ENCODE measurements at regions not wholly inside any gene's neighbourhood (a gene's known extent, or its start where the extent isn't known, plus 50 kb on each side); places are given as distances from the start of the nearest gene placed in this dataset.

DNA sequence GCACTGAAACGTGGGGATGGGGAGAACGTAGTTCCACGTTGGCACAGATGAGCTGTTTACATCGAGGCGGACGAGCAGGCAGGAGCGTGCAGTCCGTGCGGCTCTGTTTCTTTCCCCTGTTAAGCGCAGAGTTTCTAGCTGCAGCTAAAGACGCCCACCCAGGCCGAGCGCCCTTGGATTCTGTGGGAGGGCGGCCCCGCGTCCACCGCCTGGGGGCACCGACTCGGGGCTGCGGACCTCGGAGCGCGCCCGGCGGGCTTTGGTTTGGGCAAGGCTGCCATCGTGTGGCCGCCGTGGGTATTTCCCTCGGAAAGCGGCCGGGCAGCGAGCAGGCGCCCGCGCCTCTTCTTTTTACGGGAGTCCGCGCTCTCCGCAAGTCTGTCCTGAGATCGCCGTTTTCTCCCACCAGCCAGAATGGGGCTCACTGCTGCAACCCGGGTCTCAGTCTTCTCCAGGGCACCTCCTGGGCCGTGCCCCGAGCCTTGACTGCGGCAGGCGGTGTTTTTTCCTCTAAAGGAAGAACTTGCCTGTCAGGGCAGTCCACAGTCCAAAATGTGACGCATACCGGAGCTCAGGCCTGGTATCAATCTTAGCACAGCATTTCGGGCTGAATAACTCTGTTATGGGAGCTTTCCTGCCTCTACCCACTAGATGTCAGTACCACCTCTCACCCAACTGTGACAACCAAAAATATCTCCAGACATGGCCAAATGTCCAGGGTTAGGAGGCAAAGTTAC lies 219.9 kb upstream of the IGF1R start:
- DNase-seq: no peak

DNA sequence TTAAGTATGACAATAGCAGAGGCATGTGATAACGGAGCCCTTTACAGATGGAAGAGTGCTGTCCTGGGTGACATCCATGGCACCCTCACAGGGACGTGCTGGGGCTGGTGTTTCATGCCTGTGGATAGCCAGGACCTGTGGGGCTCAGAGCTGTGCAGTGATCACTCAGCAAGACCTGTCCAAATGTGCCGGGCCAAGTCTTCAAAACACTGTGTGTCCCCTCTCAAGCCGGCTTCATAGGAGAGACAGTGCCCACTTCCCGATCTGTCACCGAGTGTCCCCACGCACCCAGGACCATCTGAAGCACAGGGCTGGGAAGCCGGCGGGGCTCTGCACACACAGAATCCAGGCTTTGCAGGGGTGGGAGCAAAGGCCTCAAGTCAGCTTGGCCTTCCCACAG lies 217.2 kb upstream of the IGF1R start:
- DNase-seq: no peak

- DNase-seq: no peak
These were observed 215.0 kb upstream of the IGF1R start for GRCh38 chr15:98433346-98433745.

DNA sequence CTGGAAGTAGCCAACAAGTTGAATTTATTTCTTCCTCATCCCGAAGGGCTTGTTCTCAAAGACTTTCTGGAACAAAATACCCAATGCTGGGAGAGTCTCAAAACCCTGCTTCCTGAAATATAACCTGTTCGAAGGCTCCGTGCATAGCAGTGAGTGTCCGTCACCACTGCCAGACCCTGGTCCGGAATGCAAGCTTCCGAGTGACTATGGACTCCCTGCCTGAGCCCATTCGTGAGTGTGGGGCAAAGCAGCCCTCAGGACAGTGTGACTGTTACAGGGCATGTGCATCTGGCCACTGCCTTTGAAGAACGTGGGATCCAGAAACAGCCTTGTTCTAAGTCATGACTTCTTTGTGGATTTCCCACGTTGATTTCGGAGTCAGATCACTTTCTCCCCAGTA lies 214.5 kb upstream of the IGF1R start:
- no peak for DNase-seq

GRCh38 chr15:98437752-98438151 lies 210.6 kb upstream of the IGF1R start:
- no peak for DNase-seq

GRCh38 chr15:98438326-98438725 lies 210.0 kb upstream of the IGF1R start:
- no peak for DNase-seq

- no peak for DNase-seq
These were observed 209.4 kb upstream of the IGF1R start for GRCh38 chr15:98438907-98439306.

GRCh38 chr15:98439523-98439942 lies 208.8 kb upstream of the IGF1R start:
- no peak for DNase-seq

GRCh38 chr15:98440917-98441316 lies 207.4 kb upstream of the IGF1R start:
- DNase-seq: no peak

DNA sequence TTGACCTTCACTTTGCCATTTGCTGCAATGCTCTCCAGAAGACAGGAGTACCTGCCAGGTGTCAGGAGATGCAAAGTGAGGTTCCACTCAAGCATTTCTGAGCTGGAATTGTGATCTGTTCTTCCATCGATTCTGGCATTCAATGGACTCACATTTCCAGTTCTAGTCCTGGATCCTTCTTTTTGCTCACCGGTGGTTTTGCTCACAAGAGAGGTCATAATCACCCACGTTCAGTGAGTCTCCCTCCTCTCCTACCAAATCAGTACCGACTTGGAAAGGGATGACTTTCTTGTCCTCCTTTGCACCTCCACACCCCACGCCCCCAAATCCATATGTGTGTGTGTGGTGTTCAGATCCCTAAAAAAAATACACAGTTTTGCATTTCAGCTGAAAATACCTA lies 206.7 kb upstream of the IGF1R start:
- DNase-seq: no peak

- no peak for DNase-seq
These were observed 205.9 kb upstream of the IGF1R start for GRCh38 chr15:98442379-98442833.

DNA sequence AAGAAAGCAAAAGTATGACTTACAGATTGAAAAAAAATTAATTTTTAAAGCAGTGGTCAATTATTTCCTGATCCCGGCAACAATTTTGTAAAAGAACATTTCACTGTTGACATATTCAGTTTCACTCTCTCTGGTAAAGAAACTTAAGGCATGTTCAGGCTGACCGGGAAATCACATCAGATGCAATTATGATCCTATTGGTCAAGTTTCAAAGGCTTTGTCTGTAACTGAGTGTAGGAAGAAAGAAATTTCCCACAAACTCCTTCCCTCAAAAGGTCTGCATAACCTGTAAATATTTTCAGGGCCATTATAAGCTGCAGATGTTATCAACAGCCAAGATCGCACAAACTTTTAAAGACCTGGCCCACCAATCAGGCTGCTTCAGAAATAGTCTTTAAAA lies 205.4 kb upstream of the IGF1R start:
- DNase-seq: no peak

- DNase-seq: no peak
These were observed 204.8 kb upstream of the IGF1R start for GRCh38 chr15:98443526-98443925.

- no peak for DNase-seq
These were observed 204.2 kb upstream of the IGF1R start for GRCh38 chr15:98444138-98444537.

DNA sequence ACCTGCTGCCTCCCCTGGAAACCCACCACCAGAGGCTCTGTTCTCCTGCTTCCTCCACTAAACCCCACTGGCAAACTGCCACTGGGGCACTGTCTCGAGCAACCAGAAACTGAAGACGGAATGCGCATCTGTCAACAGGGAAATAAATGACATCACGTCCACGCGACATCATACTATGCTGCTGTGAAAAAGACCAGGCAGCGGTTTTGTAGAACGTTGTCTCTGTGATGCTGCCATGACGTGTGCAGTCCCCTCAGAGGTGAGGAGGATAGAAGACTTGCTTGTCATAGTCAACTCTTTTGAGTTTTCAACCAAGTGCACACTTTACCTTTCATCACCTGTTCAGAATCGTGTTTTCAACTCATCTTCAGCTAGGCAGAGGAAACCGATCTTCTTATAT lies 203.0 kb upstream of the IGF1R start:
- DNase-seq: no peak

DNA sequence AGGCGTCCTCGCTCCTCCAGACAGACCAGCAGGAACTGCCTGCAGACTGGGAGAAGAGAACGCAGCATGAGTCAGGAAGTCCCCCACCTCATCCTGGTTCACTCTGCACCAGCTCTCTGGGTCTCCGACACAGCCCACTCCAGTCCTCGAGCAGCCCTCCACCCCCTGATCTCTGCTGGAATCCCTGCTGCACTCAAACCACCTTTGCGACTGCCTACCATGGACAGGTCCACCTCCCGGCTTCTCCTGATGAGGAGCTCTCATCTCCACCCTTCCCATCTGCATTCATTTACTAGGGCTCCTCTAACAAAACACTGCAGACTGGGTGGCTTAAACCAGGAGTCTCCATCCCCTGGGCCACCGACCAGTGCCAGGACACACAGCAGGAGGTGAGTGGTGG lies 202.3 kb upstream of the IGF1R start:
- DNase-seq: no peak

DNA sequence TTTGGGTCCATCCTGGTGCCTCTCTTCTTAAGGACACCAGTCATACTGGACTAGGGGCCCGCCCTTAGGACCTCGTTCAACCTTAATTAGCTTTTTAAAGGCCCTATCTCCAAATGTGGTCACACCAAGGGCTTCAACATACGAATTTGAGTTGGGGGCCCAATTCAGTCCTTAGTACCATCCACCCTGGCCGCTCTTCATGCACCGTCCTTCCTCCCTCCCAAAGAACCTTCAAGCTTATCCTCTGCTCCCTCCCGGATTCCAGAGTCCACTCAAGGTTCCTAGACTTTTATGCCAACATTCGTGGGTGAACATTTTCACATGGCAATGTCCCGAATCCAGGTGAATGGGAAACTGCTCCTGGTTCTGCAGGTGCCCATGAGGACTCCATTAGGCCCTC lies 201.3 kb upstream of the IGF1R start:
- no peak for DNase-seq

DNA sequence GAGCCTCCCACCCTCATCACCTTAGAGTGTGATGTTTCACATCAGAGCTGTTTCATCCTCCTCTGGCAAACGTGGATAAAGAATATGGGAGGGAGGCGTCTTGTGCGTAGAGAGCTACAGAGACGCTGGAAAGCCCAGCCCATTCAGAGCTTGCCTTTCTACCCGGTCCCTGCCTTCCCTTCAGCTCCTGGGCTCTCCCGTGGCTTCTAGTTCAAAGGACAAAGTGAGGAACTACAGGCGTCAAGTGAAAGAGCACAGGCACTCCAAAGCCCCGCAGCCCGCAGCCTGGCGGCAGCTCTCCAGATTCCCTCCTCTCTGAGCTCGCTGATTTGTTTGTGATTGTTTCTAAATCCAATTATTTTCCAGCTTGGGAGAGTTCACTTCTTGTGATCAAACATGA lies 197.1 kb upstream of the IGF1R start:
- no peak for DNase-seq

DNA sequence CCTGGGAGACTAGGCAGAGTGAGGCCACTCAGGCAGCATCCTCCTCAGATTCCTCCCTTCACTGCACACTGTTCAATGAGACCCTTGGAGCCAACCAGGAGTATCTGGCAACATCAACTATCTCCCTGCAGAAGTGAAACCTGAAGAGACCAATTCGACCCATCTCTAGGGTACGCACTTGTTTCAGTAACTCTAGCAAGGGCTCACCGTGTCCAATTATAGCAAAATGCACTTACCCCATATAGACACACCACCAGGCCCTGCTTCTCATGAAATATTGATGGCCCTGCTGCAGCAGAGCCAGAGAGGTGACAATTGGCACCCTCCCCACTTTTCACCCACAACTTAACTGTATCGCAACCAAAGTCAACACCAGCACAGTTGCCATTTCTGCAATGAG lies 196.1 kb upstream of the IGF1R start:
- DNase-seq: no peak

DNA sequence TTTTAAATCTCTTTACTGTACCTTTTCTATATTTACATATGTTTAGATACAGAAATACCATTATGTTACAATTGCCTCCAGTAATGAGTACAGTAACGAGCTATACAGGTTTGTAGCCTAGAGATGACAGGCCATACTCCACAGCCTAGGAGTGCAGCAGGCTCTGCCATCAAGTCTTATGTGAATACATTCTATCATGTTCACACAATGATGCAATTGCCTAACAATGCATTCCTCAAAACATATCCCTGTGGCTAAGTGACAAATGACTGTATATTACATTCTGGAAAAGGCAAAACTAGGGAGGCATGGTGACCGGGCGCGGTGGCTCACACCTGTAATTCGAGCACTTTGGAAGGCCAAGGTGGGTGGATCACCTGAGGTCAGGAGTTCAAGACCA lies 192.4 kb upstream of the IGF1R start:
- DNase-seq: no peak

GRCh38 chr15:98476559-98476958 lies 171.8 kb upstream of the IGF1R start:
- DNase-seq: no peak

GRCh38 chr15:98480844-98481243 lies 167.5 kb upstream of the IGF1R start:
- no peak for DNase-seq

- no peak for DNase-seq
These were observed 164.7 kb upstream of the IGF1R start for GRCh38 chr15:98483575-98484130.

DNA sequence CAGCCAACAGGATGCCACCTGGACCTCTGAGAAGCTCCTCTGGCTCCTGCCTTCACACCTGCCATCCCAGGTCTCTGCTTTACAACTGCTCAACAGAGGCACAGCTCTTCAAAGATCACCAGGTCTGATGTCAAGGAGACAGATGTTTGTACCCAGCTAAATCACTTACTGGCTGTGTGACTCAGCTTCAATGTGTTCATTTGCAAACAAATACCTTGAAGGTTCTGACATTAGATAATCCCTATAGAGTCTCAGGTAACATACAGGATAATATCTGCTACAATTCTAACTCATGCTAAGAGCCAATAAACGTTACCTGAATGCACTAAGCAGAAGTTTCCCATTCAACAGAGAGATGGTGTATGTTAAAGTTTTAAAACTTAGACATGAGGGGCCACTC lies 163.4 kb upstream of the IGF1R start:
- no peak for DNase-seq

DNA sequence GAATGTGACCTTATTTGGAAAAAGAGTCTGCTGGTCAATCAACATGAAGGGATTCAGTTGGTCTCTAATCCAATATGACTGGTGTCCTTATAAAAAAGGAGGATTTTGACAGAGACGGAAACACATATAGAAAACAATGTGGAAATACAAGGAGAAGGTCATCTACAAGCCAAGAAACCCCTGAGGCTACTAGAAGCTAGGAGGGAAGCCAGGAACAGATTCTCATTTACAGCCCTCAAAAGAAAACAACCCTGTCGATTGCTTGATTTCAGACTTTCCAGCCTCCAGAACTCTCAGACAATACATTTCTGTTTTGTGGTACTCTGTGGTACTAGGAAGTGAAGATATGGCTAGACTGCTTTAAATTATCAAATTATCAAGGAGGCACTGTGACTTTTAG lies 162.9 kb upstream of the IGF1R start:
- no peak for DNase-seq
